PC-3 (cell line): ENCODE measurements at regions not wholly inside any gene's neighbourhood (a gene's known extent, or its start where the extent isn't known, plus 50 kb on each side); places are given as distances from the start of the nearest gene placed in this dataset.

Experiments
- EZH2 ChIP-seq: fragments of 300-600 bp; sonication (generic); IDR thresholded peaks from one replicate; pipeline ENCODE4 v1.6.1; 2017; ENCODE audit warnings: antibody characterized with exemption, mild to moderate bottlenecking, low read length; ENCODE audit not compliant: unreplicated experiment
- TF ChIP-seq, protein P1 (sequence below): fragments of 300-600 bp; sonication (generic); conservative IDR thresholded peaks from 2 replicates; pipeline ENCODE4 v1.5.1; 2017; ENCODE audit warnings: antibody characterized with exemption, low read depth, mild to moderate bottlenecking, low read length

GRCh38 chrX:63282077-63282476, 69.1 kb downstream of the SPIN4 start:
- TF ChIP-seq, protein P1, sequence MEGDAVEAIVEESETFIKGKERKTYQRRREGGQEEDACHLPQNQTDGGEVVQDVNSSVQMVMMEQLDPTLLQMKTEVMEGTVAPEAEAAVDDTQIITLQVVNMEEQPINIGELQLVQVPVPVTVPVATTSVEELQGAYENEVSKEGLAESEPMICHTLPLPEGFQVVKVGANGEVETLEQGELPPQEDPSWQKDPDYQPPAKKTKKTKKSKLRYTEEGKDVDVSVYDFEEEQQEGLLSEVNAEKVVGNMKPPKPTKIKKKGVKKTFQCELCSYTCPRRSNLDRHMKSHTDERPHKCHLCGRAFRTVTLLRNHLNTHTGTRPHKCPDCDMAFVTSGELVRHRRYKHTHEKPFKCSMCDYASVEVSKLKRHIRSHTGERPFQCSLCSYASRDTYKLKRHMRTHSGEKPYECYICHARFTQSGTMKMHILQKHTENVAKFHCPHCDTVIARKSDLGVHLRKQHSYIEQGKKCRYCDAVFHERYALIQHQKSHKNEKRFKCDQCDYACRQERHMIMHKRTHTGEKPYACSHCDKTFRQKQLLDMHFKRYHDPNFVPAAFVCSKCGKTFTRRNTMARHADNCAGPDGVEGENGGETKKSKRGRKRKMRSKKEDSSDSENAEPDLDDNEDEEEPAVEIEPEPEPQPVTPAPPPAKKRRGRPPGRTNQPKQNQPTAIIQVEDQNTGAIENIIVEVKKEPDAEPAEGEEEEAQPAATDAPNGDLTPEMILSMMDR, result no peak
- TF ChIP-seq EZH2, result no peak
